BE2C (cell line): ENCODE measurements at regions not wholly inside any gene's neighbourhood (a gene's known extent, or its start where the extent isn't known, plus 50 kb on each side); places are given as distances from the start of the nearest gene placed in this dataset.

Experiments
- DNase-seq: peaks from one replicate; pipeline ENCODE4 v3.0.0-alpha.2; 2020
- H3K27me3 ChIP-seq: fragments of 250-450 bp; sonication (Bioruptor Pico); 2 replicates; pipeline ENCODE4 v1.5.1; 2020; ENCODE audit warnings: mild to moderate bottlenecking
- H3K36me3 ChIP-seq: fragments of 250-450 bp; sonication (Bioruptor Pico); 2 replicates; pipeline ENCODE4 v1.5.1; 2020; ENCODE audit warnings: mild to moderate bottlenecking
- H3K4me1 ChIP-seq: fragments of 250-450 bp; sonication (Bioruptor Pico); 2 replicates; pipeline ENCODE4 v1.5.1; 2020
- H3K4me3 ChIP-seq: 2 replicates; pipeline ENCODE4 v1.5.1; 2011; ENCODE audit warnings: low read depth, low read length
- H3K9me3 ChIP-seq: fragments of 250-450 bp; sonication (Bioruptor Pico); 2 replicates; pipeline ENCODE4 v1.5.1; 2020
- CTCF ChIP-seq: IDR thresholded peaks from 2 replicates; pipeline ENCODE4 v1.5.1; 2012; ENCODE audit warnings: mild to moderate bottlenecking, low read depth, low read length

DNA sequence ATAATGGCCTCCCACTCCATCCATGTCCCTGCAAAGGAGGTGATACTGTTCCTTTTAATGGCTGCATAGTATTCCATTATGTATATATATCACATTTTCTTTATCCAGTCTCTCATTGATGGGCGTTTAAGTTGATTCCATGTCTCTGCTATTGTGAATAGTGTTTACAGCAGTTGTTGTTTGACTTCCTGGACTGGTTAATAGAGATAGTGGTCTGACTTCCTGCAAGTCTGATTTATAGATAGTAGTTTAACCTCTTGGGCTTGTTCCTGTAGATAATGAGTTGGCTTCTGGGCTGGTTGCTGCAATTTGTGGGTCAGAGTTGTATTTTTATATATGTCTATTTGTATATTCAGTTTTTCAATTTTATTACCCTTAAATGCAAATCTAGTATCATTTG lies 145.4 kb downstream of the ARL6IP6 start:
- Histone ChIP-seq H3K4me3 (no peak overlapping the region), H3K27me3 (no peaks in the 10 kb centered on the region), H3K4me1 (no peaks in the 10 kb centered on the region), H3K9me3 (no peaks in the 10 kb centered on the region), H3K36me3 (no peaks in the 10 kb centered on the region)
- no peak for DNase-seq
- TF ChIP-seq CTCF: no peak

DNA sequence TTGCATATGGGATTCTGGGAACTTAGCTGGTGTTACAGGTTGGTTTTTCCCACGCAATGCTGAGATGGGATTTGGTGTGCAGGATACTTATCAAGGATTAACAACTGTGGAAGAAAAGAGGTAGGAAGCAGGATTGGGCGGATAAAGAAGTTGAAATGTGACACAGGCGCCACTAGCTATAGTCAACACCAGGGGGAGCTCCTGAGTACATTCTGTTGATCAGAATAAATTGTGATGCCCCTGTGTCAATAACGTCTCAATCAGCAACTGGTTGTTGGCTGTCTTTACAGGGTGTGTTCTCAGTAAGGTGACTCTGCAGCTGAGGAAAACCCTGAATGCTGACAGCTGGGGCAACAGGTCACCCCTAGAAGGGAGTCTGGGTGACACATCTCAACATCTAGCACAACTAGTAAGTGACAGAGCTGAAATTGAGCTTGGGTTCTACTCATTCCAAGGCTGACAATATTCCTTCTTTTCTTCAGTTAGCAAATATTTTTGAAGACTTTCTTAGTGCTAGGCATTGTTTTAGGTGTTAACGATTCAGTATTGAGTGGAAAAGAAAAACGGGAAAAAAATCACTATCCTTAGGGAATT lies 143.0 kb downstream of the ARL6IP6 start:
- no peaks in the 10 kb centered on the region for H3K36me3 ChIP-seq
- peak; percentile 34 for DNase-seq
- TF ChIP-seq CTCF: peak; percentile 70
- H3K4me1 ChIP-seq: no peaks in the 10 kb centered on the region
- H3K9me3 ChIP-seq: no peaks in the 10 kb centered on the region
- H3K4me3 ChIP-seq: no peak overlapping the region
- no peaks in the 10 kb centered on the region for H3K27me3 ChIP-seq

- TF ChIP-seq CTCF: no peak
- no peaks in the 10 kb centered on the region for H3K36me3 ChIP-seq
- no peak for DNase-seq
Observed at GRCh38 chr2:152858594-152859265, 140.3 kb downstream of the ARL6IP6 start.

DNA sequence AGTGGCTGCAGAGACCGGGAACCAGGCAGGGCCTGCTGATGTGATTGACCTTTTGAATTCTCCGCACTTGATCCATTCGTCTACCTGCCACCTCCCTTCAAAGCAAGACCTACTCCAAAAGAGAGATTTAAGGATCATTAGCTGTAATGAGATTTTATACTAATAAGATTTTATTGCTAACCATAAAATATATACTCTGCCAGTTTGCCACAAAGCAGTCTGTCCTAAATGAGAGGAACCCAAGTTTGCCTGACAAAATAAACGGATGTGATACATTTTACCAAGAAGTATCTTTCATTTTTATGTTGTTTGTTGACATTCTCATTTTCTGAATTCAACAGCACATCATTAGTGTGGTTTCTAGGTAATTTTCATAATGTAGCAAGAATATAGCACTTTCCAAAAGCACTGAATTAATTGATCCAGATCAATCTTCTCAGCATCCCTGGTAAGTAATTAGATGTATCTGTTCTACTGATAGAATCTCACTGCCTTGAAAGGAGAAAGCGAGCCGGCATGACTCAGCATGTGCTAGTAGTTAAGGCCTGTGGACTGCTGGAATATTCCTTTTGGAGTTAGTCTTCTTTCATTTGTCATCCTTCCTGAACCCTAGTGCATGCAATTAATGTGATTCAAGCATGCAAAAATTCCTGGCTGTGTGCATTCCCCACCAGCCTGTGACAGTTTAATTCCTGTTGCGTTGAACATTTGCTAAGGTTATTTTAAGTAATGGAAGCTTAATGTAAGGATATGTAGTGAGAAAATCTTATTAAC lies 128.5 kb downstream of the ARL6IP6 start:
- no peaks in the 10 kb centered on the region for H3K9me3 ChIP-seq

More at GRCh38 chr2:152858594-152859265, 140.3 kb downstream of the ARL6IP6 start:
- no peaks in the 10 kb centered on the region for H3K9me3 ChIP-seq
- no peak overlapping the region for H3K4me3 ChIP-seq
- no peaks in the 10 kb centered on the region for H3K27me3 ChIP-seq
- H3K4me1 ChIP-seq: no peaks in the 10 kb centered on the region

GRCh38 chr2:152835674-152836073 lies 117.3 kb downstream of the ARL6IP6 start:
- Histone ChIP-seq H3K4me1 (no peaks in the 10 kb centered on the region), H3K9me3 (no peaks in the 10 kb centered on the region)

More for the DNA sequence above, 128.5 kb downstream of the ARL6IP6 start:
- DNase-seq: no peak
- H3K27me3 ChIP-seq: no peaks in the 10 kb centered on the region
- no peak for TF ChIP-seq CTCF
- H3K4me1 ChIP-seq: no peaks in the 10 kb centered on the region
- H3K36me3 ChIP-seq: no peaks in the 10 kb centered on the region
- H3K4me3 ChIP-seq: no peak overlapping the region

More at GRCh38 chr2:152835674-152836073, 117.3 kb downstream of the ARL6IP6 start:
- DNase-seq: no peak
- TF ChIP-seq CTCF: no peak
- Histone ChIP-seq H3K36me3 (no peaks in the 10 kb centered on the region), H3K4me3 (no peak overlapping the region), H3K27me3 (no peaks in the 10 kb centered on the region)
